Putamen (tissue), 1 donor: ENCODE measurements at regions not wholly inside any gene's neighbourhood (a gene's known extent, or its start where the extent isn't known, plus 50 kb on each side); places are given as distances from the start of the nearest gene placed in this dataset.
"Not testable (repeated sequence)": the region's sequence is repeated elsewhere in the genome, so short reads cannot be mapped to it uniquely, and the experiment has no call there.

Experiments
- DNase-seq: peaks from one replicate; pipeline ENCODE4 v3.0.0-alpha.2; 2016; ENCODE audit warnings: low spot score

DNA sequence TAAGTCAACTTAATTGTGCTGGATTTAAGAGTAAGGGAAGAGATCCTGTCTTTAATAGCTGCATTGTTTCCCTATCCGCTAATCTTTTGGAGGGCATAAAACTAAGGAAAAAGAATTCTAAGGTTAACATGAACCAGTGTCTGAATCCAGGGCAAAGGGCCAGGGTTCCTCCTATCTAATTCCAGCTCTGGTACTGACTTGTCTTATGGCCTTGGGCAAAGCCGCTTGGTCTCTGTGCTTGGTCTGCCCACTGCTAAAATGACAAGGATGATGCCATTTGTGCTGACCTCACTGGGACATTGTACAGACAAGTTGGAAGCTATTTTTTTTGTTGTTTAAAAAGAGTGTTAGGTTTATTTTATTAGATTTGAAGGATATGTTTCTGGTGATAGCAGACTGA, 334.7 kb upstream of the PIK3R1 start:
- no peak for DNase-seq

DNA sequence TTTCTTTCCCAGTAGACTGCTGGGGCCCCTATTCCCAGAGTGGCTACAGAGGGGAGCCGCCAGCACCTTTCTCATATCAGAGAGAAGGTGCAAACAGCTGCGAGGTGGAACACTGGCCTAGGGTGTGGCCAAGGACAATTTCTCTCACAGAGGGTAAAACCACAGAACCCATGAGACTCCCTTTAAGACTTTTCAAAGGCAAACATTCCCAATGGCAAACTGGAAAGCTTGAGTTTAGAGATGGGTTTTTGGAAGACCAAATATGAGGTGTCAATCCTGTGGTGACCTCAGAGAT, 335.1 kb upstream of the PIK3R1 start:
- no peak for DNase-seq

DNA sequence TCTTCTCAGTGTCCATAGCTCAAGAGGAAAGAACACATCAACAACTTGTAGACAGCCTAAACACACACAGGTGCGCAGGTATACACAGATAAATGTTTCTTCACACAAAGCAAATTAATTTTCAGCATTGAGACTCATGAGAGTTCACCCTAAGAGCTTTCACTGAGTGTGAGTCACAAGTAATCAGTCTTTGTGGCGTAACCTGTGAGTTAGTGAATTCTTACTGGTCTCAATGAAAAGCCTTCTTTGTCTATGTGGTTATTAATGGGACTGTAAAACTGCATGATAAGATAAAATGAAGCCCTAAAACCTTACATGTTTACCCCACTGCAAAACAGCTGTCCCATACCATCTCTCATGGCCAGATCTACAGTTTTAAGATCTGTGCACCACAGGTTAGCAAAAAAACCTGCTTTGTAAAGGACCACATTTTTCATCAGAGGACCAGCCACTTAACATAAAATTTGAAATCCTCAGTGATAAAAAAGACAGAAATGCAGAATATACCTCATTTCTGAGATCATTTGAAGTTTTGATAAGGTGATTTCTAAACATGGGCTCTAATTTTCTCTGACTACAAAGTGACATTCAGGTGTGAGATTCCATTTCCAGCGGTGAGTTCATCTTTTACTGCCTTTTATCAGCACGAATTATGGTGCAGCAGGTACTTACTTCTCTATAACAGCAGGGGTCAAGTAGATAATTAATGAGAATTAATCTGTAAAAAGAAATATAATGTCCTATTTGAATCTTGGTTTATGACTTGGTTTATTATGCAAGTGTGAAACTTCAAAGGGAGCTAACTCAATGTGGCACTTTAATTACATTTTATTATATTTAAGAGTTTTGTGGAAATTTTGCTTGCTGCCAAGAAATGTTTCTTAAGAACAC, 335.7 kb upstream of the PIK3R1 start:
- no peak for DNase-seq

DNA sequence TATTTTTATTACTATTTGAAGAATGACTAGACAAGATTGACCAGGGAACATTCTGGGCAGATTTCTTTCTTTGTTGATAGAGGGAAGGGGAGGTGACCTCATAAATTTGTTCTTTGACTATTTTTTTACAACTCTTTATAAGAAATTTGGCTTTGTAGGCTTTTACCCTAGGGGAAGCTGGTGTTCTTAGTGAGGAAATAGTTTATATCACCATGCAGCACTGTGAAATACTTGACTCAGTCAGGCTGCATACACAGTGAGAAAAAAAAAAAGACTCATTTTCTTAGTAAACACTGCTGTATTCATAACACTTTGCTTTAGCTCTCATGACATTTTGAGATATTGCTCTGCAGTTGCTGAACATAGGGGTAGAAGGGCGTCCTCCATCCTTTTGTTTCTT, 336.6 kb upstream of the PIK3R1 start:
- no peak for DNase-seq

DNA sequence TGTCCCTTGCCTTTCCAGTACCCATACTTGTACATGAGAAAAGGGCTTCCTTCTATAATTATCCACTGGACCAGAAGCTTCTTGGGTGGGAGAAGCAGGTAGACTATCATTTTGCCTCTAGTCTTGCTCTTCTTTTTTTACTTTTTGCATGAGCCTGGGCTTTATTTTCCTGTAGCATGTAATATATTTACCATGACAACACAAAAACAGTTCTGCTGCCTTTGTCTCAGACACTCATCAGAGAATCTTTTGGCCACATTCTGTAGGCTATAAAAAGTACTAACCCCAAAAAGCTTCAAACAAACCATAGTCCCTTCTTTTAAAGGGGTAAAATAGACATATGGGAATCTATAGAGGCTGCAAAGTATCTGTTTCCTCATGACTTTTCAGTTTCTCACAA, 339.2 kb upstream of the PIK3R1 start:
- no peak for DNase-seq

DNA sequence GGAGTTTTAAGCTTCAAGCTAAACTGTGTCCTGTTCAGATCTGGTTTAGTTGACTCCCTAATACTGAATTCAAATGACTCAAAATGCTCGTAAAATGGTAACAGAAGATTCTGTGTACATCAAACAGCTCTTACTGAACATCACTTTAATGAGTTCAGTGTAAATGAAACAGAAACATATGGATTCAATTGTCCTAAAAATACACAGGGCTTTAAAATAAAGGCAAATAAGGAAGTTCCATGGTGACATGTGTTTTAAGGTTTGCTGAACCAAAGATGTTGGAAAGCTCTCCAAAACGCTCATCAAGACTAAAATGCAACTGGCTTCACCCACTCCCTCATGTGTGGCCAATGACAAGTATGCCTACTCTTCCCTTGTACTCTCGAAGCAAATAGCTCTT, 340.0 kb upstream of the PIK3R1 start:
- no peak for DNase-seq

DNA sequence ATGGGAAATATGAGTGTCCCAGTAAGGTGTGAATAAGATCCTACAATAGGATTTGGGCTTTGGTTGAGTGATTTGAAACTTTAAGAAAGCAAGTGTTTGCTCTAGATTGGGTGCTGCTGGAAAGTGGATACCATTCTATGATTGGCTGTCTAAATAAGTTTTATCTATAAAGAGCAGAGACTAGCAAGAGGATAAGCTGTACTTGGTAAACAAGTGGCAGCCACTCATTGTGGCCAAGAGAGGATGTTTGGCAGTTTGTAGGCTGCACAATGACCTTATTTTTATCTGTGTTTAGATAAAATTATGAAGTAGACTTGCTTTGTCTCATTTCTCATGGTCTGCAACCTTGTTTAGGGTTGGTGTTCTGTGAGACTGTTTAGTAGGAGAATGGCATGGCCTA, 341.6 kb upstream of the PIK3R1 start:
- no peak for DNase-seq

DNA sequence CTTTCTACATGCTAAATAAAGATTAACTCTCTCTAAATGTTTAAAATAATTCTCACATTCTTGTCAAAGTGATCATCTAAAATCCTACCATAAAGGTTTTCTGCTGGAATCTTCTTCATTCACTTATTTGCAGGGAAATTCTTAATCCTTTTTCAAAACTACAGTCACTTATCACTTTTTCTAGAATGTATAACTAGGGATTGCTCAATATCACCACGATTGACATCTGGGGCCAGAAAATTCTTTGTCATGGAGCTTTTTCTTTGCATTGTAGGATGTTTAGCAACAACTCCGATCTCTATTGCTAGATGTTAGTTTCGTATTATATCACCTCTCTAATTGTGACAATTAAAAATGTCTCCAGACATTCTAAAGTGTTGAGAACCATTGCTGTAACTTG, 344.9 kb upstream of the PIK3R1 start:
- no peak for DNase-seq

DNA sequence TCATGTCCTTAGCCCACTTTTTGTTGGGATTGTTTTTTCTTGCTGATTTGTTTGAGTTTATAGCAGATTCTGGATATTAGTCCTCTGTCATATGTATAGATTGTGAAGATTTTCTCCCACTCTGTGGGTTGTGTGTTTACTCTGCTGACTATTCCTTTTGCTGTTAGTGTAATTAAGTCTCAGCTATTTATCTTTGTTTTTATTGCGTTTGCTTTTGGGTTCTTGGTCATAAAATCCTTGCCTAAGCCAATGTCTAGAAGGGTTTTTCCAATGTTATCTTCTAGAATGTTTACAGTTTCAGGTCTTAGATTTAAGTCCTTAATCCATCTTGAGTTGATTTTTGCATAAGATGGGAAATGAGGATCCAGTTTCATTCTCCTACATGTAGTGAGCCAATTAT, 351.2 kb upstream of the PIK3R1 start:
- DNase-seq: not testable (repeated sequence)

DNA sequence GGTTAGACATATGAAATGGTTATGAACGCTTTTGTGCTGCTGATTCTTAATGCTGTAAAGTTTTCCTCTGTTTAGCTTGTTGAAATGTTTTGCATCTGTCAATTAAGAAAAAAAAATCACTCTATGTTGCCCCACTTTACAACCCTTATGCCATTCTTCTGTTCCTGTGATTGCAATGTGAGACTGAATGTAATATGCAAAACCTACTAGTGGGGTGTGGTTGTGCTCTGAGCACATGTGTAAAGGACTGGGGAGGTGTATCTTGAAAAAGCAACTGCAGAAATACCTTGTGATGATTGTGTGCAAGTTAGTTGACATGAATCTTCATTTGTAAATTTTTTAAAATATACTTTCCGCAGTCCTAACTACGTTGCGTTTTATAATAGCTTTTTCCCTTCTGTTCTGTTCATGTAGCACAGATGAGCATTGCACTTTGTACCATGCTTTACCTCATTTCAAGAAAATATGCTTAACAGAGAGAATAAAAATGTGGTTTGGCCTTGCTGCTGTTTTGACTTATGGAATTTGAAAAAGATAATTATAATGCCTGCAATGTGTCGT, 357.0 kb upstream of the PIK3R1 start:
- no peak for DNase-seq

DNA sequence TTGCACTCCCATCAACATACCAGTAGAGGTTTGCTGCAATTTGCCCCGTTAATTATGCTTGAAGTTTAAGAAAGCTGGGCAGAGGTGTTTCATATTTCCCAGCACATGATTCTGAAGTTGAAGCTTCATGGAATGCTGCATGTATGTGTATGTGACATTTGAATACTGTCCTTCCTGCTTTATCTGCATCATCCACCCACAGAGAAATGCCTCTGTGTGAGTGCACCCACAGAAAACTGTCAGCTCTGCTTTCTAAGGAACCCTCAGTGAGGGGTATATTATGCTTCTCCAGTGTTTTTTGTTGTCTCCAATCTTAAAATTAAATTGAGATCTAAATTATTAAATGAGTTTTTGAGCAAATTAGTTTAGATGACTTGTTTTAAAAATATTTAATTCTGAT, 358.1 kb upstream of the PIK3R1 start:
- no peak for DNase-seq

DNA sequence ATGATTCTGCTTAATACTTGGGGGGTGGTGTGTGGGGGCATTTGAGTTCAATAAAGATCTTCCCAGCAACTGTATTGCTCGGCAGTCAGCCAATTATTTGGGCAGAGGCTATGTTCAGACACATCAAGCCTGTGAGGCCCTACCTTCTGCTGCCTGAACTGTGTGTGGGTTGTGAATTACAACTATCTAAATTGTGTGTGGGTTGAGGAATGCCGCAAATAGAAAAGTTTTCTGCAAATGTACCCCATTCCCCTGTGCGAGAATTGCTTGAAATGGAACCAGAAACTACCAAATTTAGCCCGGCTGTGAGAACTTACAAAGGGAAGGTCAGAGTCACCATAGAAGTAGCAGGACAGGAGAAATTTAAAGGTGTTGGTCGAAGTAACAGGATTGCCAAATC, 360.0 kb upstream of the PIK3R1 start:
- DNase-seq: peak; percentile 3

DNA sequence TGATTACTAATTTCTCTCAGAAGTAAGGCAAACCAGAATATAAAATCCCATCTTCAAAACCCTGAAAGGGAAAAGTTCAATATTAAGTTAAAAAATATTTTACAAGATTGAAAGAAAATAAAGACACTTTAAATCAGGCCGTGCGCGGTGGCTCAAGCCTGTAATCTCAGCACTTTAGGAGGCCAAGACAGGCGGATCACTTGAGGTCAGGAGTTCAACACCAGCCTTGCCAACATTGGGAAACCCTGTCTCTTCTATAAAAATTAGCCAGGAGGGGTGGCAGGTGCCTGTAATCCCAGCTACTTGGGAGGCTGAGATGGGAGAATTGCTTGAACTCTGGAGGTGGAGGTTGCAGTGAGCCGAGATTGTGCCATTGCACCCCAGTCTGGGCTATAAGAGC, 364.6 kb upstream of the PIK3R1 start:
- DNase-seq: not testable (repeated sequence)

DNA sequence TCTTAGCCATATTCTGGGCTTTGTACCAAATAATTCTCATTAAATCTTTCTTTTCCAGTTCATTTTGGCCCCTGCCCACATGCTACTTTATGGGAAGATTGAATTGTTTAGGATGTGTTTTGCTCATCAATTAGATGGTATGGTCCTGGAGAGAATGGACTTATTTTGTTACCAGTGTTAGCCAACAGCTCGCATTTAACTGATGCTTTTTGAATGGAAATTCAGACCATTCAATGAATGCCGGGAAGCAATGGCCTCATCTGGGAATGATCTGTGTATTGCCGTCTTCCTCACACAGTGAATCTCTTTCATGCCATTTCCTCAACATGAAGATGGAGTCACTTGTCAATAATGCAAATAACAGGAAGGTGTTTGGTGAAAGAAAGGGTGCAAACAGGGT, 370.6 kb upstream of the PIK3R1 start:
- no peak for DNase-seq

DNA sequence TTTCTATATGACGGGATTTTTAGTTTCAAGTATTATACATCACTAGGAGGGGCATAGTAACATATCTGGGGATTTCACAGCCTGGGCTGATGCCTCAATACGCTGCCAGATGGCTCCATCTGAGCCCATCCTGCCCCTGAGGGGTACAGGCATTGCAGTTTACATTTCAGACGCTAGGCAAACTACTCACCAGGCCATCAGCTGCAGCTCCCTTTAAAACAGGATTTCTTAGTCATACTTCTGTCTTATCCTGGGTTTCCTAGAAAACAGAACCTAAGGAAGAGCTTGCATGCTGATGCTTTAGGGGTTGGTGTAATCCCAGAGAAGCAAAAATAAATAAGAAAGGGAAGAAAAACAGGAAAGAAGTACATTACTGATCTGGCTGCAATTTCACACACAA, 372.8 kb upstream of the PIK3R1 start:
- no peak for DNase-seq

DNA sequence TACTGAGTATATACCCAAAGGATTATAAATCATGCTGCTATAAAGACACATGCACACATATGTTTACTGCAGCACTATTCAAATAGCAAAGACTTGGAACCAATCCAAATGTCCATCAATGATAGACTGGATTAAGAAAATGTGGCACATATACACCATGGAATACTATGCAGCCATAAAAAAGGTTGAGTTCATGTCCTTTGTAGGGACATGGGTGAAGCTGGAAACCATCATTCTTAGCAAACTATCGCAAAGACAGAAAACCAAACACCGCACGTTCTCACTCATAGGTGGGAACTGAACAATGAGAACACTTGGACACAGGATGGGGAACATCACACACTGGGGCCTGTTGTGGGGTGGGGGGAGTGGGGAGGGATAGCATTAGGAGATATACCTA, 378.3 kb upstream of the PIK3R1 start:
- DNase-seq: not testable (repeated sequence)

DNA sequence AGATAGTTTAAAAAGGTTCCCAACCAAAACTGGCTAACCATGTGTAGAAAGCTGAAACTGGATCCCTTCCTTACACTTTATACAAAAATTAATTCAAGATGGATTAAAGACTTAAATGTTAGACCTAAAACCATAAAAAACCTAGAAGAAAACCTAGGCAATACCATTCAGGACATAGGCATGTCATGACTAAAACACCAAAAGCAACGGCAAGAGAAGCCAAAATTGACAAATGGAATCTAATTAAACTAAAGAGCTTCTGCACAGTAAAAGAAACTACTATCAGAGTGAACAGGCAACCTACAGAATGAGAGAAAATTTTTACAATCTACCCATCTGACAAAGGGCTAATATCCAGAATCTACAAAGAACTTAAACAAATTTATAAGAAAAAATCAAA, 379.1 kb upstream of the PIK3R1 start:
- DNase-seq: not testable (repeated sequence)

DNA sequence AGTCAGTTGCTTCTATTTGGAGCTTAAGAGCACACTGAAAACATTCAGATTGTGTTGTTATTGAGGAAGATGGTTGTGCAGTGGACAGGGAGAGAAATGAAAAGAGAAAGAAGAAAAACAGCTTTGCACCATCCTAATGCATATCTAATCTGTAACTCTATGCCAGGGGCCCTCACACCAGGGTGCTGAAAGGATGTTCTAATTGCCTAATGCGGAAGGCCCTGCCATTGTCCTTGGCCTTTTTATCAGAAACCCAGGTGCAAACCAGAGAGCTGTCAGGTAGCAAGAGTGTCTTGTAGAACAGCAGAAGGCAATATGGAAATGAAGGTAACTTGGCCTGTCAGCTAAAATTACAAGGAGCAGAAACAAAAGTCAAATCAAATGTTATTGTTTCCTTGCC, 384.5 kb upstream of the PIK3R1 start:
- no peak for DNase-seq

DNA sequence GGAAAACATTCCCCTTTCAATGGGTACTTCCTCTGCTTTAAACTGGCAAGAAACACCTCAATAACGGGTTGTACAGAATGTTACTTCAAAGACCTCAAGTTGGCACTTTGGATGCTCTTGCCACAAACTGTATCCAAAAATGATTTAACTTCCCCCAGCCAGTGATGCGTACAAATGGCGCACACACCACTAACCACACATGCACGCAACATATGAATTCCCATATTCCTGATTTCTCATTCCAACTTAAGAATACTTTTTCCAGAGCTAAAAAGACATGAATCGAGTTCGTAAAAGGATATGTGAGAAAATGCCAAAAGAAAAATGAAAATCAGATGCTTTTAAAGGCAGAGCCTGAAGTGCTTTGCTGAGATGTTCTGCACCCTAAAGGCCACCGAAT, 388.0 kb upstream of the PIK3R1 start:
- no peak for DNase-seq

DNA sequence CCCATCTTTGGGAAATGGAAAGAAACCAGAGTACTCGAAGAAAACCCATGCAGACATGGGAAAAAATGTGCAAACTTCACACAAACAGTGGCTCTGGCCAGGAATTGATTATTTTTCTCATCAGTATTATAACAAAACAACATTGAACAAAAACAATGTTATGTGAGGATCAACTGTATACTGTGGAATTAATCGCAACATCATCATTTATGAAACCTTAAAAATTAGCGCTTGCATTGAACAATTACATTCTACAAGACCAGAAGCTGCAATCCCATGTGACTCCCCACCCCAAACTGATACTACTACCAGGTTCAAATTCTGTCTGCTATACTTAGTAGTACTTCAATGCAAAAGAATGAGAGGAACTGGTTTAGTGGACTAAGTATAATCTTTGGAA, 390.7 kb upstream of the PIK3R1 start:
- no peak for DNase-seq

DNA sequence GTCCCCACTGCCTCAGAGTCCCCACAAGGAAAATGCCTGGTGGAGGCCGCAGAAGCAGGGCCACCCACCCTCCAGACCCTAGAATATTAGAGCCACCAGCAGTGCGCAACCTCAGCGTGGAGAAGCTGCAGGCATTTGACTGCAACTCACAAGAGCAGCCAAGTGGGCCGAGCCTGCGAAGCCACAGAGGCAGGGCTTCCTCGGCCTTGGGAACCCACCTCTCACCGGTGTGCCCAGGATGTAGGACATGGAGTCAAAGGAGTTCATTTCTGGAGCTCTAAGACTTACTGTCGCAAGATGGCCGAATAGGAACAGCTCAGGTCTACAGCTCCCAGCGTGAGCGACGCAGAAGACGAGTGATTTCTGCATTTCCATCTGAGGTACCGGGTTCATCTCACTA, 397.9 kb upstream of the PIK3R1 start:
- DNase-seq: no peak

DNA sequence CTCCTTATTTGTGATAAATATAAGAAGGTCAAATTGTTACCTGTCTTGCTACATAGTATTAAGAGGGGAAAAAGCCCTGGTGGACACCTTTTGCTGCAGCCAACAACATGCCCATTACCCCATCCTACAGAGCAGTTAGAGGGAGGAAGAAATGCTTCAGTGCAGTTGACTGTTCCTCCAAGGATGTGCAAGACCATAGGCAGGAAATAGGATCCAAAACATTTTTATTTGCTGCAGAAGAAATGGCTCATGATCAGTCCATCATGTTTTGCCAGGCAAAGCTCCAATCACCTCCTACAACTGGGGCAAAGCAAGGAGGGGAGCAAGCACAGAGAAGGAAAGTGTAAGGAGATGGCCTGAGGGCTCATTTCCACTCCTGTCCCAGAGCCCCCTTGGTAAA, 399.1 kb upstream of the PIK3R1 start:
- no peak for DNase-seq

DNA sequence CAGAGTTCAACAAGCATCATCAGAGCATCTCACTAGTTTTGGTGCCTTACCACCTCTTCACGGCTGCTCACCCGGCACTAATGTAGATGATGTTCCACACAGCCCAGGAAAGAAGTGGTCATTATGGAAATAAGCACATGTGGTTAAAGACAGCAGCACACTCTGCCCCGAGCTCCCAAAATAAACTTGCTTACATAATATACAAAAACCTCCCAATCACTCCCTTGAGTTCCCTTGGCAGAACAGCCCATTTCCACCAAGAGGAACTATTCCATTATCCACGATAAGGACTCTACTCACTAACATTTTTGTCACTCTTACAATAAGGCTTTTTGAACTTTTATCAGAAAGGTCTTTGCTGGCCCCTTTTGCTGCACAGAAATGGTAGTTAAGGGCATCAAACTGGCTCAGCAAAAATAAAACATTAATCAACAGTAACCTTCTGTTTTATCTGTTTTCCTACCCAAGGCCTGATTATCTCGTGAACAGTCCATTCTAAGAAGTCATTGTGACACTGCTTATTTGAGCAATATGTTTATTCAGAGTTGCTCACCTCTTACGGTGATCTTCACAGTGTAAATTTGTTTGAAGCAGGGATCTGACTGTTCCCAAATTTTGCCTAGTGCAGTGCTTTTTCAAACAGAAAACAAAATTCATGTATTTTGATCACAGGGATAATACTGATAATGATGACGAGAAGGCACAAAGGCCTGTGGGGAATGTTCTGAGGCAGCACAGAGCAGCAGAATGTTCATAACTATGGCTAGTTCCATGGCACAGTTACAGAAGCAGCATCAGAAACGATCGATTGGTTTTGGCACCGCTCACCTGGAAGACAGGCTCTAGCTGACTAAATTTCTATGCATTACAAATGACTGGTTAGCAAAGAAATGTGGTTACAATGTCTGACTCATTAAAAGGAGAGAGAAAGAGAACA, 399.8 kb upstream of the PIK3R1 start:
- no peak for DNase-seq
